WTC11 (cell line): ENCODE measurements at regions not wholly inside any gene's neighbourhood (a gene's known extent, or its start where the extent isn't known, plus 50 kb on each side); places are given as distances from the start of the nearest gene placed in this dataset.

Experiments
- ATAC-seq: fragments of 200-7000 bp; cut with Tn5 transposase; 2 replicates; pipeline ENCODE4 v1.10.0; 2021; ENCODE audit warnings: mild to moderate bottlenecking, moderate library complexity
- CTCF ChIA-PET: fragments of 300-600 bp; sonication (Branson Sonifier 250); formaldehyde crosslinking; loops from one replicate; lab custom pipeline; 2021; ENCODE audit warnings: antibody characterized with exemption; lab: Charles Lee
- POLR2A ChIA-PET: fragments of 350-600 bp; sonication (Branson Sonifier 250); formaldehyde crosslinking; loops from one replicate; lab custom pipeline; 2021; ENCODE audit warnings: antibody characterized with exemption; lab: Charles Lee
- DNase-seq: peaks from one replicate; pipeline ENCODE4 v3.0.0; 2021; ENCODE audit warnings: low spot score
- H3K27ac Mint-ChIP-seq: 2 replicates; pipeline ENCODE4 v1.8.0; 2021; ENCODE audit warnings: mixed read lengths
- H3K27me3 Mint-ChIP-seq: 2 replicates; pipeline ENCODE4 v1.8.0; 2021; ENCODE audit warnings: low read depth, mild to moderate bottlenecking, moderate library complexity, mixed read lengths
- H3K36me3 Mint-ChIP-seq: 2 replicates; pipeline ENCODE4 v1.8.0; 2021; ENCODE audit warnings: mixed read lengths
- H3K4me1 Mint-ChIP-seq: 2 replicates; pipeline ENCODE4 v1.8.0; 2022; ENCODE audit warnings: mixed read lengths
- H3K4me3 Mint-ChIP-seq: 2 replicates; pipeline ENCODE4 v1.8.0; 2021; ENCODE audit warnings: mild to moderate bottlenecking, moderate library complexity, mixed read lengths
- H3K9me3 Mint-ChIP-seq: 2 replicates; pipeline ENCODE4 v1.8.0; 2021; ENCODE audit warnings: mixed read lengths
- CREB1 ChIP-seq: sonication (generic); formaldehyde crosslinking; IDR thresholded peaks from 2 replicates; pipeline ENCODE4 v1.8.0; 2023; ENCODE audit warnings: mild to moderate bottlenecking, missing genetic modification reagents
- ESRRA ChIP-seq: sonication (generic); formaldehyde crosslinking; IDR thresholded peaks from 2 replicates; pipeline ENCODE4 v1.8.1; 2022; ENCODE audit warnings: mild to moderate bottlenecking, missing genetic modification reagents, borderline replicate concordance
- GRHL2 ChIP-seq: fragments of 250-450 bp; sonication (Bioruptor Pico); IDR thresholded peaks from 2 replicates; pipeline ENCODE4 v1.8.0; 2022; ENCODE audit warnings: mild to moderate bottlenecking, moderate library complexity; ENCODE audit not compliant: insufficient replicate concordance, severe bottlenecking
- IRF2 ChIP-seq: sonication (generic); formaldehyde crosslinking; IDR thresholded peaks from 2 replicates; pipeline ENCODE4 v1.8.0; 2022; ENCODE audit warnings: low read depth, missing genetic modification reagents, borderline replicate concordance
- JAZF1 ChIP-seq: fragments of 250-450 bp; sonication (Bioruptor Pico); IDR thresholded peaks from 2 replicates; pipeline ENCODE4 v1.9.0; 2021; ENCODE audit warnings: moderate library complexity, mild to moderate bottlenecking, inconsistent platforms
- NFE2L1 ChIP-seq: sonication (generic); formaldehyde crosslinking; IDR thresholded peaks from 2 replicates; pipeline ENCODE4 v1.8.1; 2023; ENCODE audit warnings: missing genetic modification reagents
- OVOL2 ChIP-seq: fragments of 250-450 bp; sonication (Bioruptor Pico); IDR thresholded peaks from 2 replicates; pipeline ENCODE4 v1.9.0; 2021; ENCODE audit warnings: mild to moderate bottlenecking, borderline replicate concordance
- SMAD3 ChIP-seq: sonication (generic); formaldehyde crosslinking; IDR thresholded peaks from 2 replicates; pipeline ENCODE4 v1.8.0; 2022; ENCODE audit warnings: missing genetic modification reagents, mild to moderate bottlenecking, borderline replicate concordance
- TCF7 ChIP-seq: sonication (generic); formaldehyde crosslinking; IDR thresholded peaks from 2 replicates; pipeline ENCODE4 v1.8.0; 2022; ENCODE audit warnings: mild to moderate bottlenecking, low read depth, missing genetic modification reagents, moderate library complexity
- TEAD1 ChIP-seq: sonication (generic); formaldehyde crosslinking; IDR thresholded peaks from 2 replicates; pipeline ENCODE4 v1.8.0; 2022; ENCODE audit warnings: mild to moderate bottlenecking, missing genetic modification reagents
- ZNF317 ChIP-seq: sonication (generic); formaldehyde crosslinking; IDR thresholded peaks from 2 replicates; pipeline ENCODE4 v1.8.1; 2023; ENCODE audit warnings: low read depth, mild to moderate bottlenecking, moderate library complexity, missing genetic modification reagents, borderline replicate concordance
- ZNF396 ChIP-seq: fragments of 250-450 bp; sonication (Bioruptor Pico); IDR thresholded peaks from 2 replicates; pipeline ENCODE4 v1.8.0; 2021; ENCODE audit warnings: mild to moderate bottlenecking, moderate library complexity, borderline replicate concordance
- ZNF423 ChIP-seq: fragments of 250-450 bp; sonication (Bioruptor Pico); IDR thresholded peaks from 2 replicates; pipeline ENCODE4 v2.1.2; 2022; ENCODE audit warnings: mild to moderate bottlenecking, moderate library complexity
- TF ChIP-seq, protein P1 (sequence below): sonication (generic); formaldehyde crosslinking; IDR thresholded peaks from 2 replicates; pipeline ENCODE4 v1.8.0; 2022; ENCODE audit warnings: mild to moderate bottlenecking, missing genetic modification reagents
- TF ChIP-seq, protein P2 (sequence below): fragments of 250-450 bp; sonication (Bioruptor Pico); IDR thresholded peaks from 2 replicates; pipeline ENCODE4 v1.9.0; 2021; ENCODE audit warnings: mild to moderate bottlenecking
- TF ChIP-seq, protein P3 (sequence below): fragments of 200-600 bp; IDR thresholded peaks from 2 replicates; pipeline ENCODE4 v1.8.0; 2022; ENCODE audit warnings: antibody characterized with exemption
- TF ChIP-seq, protein P4 (sequence below): fragments of 250-450 bp; sonication (Bioruptor Pico); IDR thresholded peaks from 2 replicates; pipeline ENCODE4 v1.8.0; 2021; ENCODE audit warnings: mild to moderate bottlenecking
- TF ChIP-seq, protein P5 (sequence below): sonication (generic); formaldehyde crosslinking; IDR thresholded peaks from 2 replicates; pipeline ENCODE4 v1.8.1; 2023; ENCODE audit warnings: mild to moderate bottlenecking, missing genetic modification reagents, borderline replicate concordance
- TF ChIP-seq, protein P6 (sequence below): sonication (generic); formaldehyde crosslinking; IDR thresholded peaks from 2 replicates; pipeline ENCODE4 v1.8.0; 2023; ENCODE audit warnings: missing genetic modification reagents, mild to moderate bottlenecking, borderline replicate concordance

DNA sequence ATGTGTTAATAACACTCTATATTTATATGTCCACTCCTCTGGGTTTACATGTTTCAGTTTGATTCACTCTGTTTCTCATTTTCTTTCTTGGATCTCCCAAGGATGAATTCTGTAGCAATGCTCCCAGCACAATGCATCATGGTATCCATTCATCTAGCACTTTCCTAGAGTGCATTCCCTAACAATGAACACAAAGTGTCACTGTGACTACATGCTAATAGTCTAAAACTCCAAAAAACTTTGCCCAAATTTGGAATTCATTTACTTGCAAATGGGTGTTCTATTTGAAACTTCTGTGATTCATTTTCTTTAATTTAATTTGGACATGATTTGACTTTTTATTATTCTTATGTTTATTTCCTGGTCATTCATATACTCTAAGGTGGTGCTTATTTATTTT is 286.3 kb downstream of the POU4F1 start:
- TF ChIP-seq, protein P1, sequence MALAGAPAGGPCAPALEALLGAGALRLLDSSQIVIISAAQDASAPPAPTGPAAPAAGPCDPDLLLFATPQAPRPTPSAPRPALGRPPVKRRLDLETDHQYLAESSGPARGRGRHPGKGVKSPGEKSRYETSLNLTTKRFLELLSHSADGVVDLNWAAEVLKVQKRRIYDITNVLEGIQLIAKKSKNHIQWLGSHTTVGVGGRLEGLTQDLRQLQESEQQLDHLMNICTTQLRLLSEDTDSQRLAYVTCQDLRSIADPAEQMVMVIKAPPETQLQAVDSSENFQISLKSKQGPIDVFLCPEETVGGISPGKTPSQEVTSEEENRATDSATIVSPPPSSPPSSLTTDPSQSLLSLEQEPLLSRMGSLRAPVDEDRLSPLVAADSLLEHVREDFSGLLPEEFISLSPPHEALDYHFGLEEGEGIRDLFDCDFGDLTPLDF (CRISPR knock-in tag) = no peak
- TF ChIP-seq IRF2 (no peak), GRHL2 (CRISPR knock-in tag) (no peak), NFE2L1 (CRISPR knock-in tag) (no peak), SMAD3 (CRISPR knock-in tag) (no peak), JAZF1 (CRISPR knock-in tag) (no peak), ZNF317 (CRISPR knock-in tag) (no peak), TCF7 (CRISPR knock-in tag) (no peak), OVOL2 (CRISPR knock-in tag) (no peak)
- TF ChIP-seq, protein P2, sequence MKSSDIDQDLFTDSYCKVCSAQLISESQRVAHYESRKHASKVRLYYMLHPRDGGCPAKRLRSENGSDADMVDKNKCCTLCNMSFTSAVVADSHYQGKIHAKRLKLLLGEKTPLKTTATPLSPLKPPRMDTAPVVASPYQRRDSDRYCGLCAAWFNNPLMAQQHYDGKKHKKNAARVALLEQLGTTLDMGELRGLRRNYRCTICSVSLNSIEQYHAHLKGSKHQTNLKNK (CRISPR knock-in tag) = no peak
- TF ChIP-seq, protein P3, sequence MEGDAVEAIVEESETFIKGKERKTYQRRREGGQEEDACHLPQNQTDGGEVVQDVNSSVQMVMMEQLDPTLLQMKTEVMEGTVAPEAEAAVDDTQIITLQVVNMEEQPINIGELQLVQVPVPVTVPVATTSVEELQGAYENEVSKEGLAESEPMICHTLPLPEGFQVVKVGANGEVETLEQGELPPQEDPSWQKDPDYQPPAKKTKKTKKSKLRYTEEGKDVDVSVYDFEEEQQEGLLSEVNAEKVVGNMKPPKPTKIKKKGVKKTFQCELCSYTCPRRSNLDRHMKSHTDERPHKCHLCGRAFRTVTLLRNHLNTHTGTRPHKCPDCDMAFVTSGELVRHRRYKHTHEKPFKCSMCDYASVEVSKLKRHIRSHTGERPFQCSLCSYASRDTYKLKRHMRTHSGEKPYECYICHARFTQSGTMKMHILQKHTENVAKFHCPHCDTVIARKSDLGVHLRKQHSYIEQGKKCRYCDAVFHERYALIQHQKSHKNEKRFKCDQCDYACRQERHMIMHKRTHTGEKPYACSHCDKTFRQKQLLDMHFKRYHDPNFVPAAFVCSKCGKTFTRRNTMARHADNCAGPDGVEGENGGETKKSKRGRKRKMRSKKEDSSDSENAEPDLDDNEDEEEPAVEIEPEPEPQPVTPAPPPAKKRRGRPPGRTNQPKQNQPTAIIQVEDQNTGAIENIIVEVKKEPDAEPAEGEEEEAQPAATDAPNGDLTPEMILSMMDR = no peak
- TF ChIP-seq, protein P4, sequence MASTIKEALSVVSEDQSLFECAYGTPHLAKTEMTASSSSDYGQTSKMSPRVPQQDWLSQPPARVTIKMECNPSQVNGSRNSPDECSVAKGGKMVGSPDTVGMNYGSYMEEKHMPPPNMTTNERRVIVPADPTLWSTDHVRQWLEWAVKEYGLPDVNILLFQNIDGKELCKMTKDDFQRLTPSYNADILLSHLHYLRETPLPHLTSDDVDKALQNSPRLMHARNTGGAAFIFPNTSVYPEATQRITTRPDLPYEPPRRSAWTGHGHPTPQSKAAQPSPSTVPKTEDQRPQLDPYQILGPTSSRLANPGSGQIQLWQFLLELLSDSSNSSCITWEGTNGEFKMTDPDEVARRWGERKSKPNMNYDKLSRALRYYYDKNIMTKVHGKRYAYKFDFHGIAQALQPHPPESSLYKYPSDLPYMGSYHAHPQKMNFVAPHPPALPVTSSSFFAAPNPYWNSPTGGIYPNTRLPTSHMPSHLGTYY (CRISPR knock-in tag) = no peak
- TF ChIP-seq, protein P5, sequence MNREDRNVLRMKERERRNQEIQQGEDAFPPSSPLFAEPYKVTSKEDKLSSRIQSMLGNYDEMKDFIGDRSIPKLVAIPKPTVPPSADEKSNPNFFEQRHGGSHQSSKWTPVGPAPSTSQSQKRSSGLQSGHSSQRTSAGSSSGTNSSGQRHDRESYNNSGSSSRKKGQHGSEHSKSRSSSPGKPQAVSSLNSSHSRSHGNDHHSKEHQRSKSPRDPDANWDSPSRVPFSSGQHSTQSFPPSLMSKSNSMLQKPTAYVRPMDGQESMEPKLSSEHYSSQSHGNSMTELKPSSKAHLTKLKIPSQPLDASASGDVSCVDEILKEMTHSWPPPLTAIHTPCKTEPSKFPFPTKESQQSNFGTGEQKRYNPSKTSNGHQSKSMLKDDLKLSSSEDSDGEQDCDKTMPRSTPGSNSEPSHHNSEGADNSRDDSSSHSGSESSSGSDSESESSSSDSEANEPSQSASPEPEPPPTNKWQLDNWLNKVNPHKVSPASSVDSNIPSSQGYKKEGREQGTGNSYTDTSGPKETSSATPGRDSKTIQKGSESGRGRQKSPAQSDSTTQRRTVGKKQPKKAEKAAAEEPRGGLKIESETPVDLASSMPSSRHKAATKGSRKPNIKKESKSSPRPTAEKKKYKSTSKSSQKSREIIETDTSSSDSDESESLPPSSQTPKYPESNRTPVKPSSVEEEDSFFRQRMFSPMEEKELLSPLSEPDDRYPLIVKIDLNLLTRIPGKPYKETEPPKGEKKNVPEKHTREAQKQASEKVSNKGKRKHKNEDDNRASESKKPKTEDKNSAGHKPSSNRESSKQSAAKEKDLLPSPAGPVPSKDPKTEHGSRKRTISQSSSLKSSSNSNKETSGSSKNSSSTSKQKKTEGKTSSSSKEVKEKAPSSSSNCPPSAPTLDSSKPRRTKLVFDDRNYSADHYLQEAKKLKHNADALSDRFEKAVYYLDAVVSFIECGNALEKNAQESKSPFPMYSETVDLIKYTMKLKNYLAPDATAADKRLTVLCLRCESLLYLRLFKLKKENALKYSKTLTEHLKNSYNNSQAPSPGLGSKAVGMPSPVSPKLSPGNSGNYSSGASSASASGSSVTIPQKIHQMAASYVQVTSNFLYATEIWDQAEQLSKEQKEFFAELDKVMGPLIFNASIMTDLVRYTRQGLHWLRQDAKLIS (CRISPR knock-in tag) = no peak
- DNase-seq (no peak), ATAC-seq (peak; percentile 76; the same call in 1 of the 2 replicates)
- ChIA-PET POLR2A (no interaction called here), CTCF (no interaction called here)
- no peaks in the 10 kb centered on the region; the same call in 1 of the 2 replicates for H3K27me3 Mint-ChIP-seq
- no peaks in the 10 kb centered on the region for H3K9me3 Mint-ChIP-seq
- no peak overlapping the region for H3K4me3 Mint-ChIP-seq
- no peak overlapping the region for H3K27ac Mint-ChIP-seq
- no peaks in the 10 kb centered on the region for H3K36me3 Mint-ChIP-seq
- H3K4me1 Mint-ChIP-seq = no peaks in the 10 kb centered on the region

DNA sequence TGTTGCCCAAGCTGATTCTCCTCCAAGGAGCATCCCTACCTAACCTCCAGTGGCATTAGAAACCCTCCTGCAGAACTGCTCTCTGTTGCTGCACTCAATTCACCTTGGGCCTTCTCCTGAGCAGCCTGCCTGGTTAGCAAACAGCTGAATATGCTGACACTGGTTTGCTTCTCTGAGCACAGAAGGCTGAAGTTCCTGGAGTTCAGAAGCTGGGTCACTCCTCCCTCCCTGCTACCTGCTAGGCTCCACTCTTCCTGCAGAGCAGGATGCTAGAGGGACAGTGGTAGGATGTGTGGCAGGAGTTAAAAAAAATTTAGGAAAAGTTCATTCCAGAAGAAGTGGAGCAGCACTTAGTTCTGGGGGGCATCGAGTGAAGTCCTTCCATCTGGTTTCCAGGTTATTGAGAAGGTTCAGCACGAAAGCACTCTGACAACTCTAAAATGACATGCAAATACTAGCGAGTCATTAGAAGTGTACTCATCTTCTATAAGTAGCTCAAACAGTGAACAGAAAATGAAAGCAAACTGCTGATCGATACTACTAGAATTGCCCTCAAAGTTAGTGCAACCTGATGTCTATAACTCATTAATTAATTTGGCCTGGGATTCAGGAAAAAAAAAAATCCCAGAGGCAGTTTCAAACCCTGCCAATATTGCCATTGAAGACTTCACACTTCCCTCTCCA is 293.7 kb downstream of the POU4F1 start:
- CTCF ChIA-PET = interaction anchor here (0.6 kb wide), 1 partner anchor 123 kb away, joined by 3 read pairs; no protein-coding TSS in a partner anchor
- TF ChIP-seq, protein P6, sequence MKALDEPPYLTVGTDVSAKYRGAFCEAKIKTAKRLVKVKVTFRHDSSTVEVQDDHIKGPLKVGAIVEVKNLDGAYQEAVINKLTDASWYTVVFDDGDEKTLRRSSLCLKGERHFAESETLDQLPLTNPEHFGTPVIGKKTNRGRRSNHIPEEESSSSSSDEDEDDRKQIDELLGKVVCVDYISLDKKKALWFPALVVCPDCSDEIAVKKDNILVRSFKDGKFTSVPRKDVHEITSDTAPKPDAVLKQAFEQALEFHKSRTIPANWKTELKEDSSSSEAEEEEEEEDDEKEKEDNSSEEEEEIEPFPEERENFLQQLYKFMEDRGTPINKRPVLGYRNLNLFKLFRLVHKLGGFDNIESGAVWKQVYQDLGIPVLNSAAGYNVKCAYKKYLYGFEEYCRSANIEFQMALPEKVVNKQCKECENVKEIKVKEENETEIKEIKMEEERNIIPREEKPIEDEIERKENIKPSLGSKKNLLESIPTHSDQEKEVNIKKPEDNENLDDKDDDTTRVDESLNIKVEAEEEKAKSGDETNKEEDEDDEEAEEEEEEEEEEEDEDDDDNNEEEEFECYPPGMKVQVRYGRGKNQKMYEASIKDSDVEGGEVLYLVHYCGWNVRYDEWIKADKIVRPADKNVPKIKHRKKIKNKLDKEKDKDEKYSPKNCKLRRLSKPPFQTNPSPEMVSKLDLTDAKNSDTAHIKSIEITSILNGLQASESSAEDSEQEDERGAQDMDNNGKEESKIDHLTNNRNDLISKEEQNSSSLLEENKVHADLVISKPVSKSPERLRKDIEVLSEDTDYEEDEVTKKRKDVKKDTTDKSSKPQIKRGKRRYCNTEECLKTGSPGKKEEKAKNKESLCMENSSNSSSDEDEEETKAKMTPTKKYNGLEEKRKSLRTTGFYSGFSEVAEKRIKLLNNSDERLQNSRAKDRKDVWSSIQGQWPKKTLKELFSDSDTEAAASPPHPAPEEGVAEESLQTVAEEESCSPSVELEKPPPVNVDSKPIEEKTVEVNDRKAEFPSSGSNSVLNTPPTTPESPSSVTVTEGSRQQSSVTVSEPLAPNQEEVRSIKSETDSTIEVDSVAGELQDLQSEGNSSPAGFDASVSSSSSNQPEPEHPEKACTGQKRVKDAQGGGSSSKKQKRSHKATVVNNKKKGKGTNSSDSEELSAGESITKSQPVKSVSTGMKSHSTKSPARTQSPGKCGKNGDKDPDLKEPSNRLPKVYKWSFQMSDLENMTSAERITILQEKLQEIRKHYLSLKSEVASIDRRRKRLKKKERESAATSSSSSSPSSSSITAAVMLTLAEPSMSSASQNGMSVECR (CRISPR knock-in tag) = no peak
- TF ChIP-seq CREB1 (no peak), ZNF423 (CRISPR knock-in tag) (no peak), ZNF396 (CRISPR knock-in tag) (no peak), ESRRA (CRISPR knock-in tag) (no peak), TEAD1 (no peak), SMAD3 (CRISPR knock-in tag) (no peak)
- TF ChIP-seq, protein P3 = no peak

More for the DNA sequence above, 293.7 kb downstream of the POU4F1 start:
- H3K36me3 Mint-ChIP-seq = no peaks in the 10 kb centered on the region
- H3K4me1 Mint-ChIP-seq = peaks cover 7% of the 10 kb centered on the region
- ATAC-seq (peak; percentile 48; the same call in 1 of the 2 replicates), DNase-seq (no peak)
- peaks cover 14% of the 10 kb centered on the region for H3K27me3 Mint-ChIP-seq
- H3K27ac Mint-ChIP-seq = no peak overlapping the region
- H3K9me3 Mint-ChIP-seq = no peaks in the 10 kb centered on the region
- no peak overlapping the region for H3K4me3 Mint-ChIP-seq
- POLR2A ChIA-PET = no interaction called here
